Tibial nerve (tissue), 4 donors: ENCODE measurements at regions not wholly inside any gene's neighbourhood (a gene's known extent, or its start where the extent isn't known, plus 50 kb on each side); places are given as distances from the start of the nearest gene placed in this dataset.

ENCODE experiments used
- DNase-seq, 2 donors: peaks; one replicate each; pipeline ENCODE4 v3.0.0-alpha.2; 2019; ENCODE audit warnings: low spot score in 2 of 2
- H3K27ac ChIP-seq, 4 donors: fragments of 200-600 bp; sonication (generic) in 3 of 4; one replicate each; pipeline ENCODE4 v1.5.1; 2017 to 2019; ENCODE audit warnings: mild to moderate bottlenecking in 1 of 4
- H3K27me3 ChIP-seq, 2 donors: fragments of 200-600 bp; sonication (generic) in 1 of 2; one replicate each; pipeline versions ENCODE4 v1.5.1 to v1.6.0; 2017 to 2019
- H3K36me3 ChIP-seq, 3 donors: fragments of 200-600 bp; sonication (generic); one replicate each; pipeline ENCODE4 v1.5.1; 2018 to 2019
- H3K4me1 ChIP-seq, 4 donors: fragments of 200-600 bp; sonication (generic) in 3 of 4; one replicate each; pipeline ENCODE4 v1.5.1; 2017 to 2019
- H3K4me3 ChIP-seq, 4 donors: fragments of 200-600 bp; sonication (generic) in 3 of 4; one replicate each; pipeline ENCODE4 v1.5.1; 2017 to 2019; ENCODE audit warnings: mild to moderate bottlenecking in 1 of 4, moderate library complexity in 1 of 4
- H3K9me3 ChIP-seq, 4 donors: fragments of 200-600 bp; sonication (generic) in 3 of 4; one replicate each; pipeline ENCODE4 v1.5.1; 2017 to 2019
- EP300 ChIP-seq, 2 donors: sonication (generic); formaldehyde crosslinking; IDR thresholded peaks; one replicate each; pipeline ENCODE4 v1.6.1; 2017; ENCODE audit warnings: antibody characterized with exemption in 2 of 2, mild to moderate bottlenecking in 1 of 2
- POLR2A ChIP-seq, 2 donors: fragments of 450-650 bp; IDR thresholded peaks; one replicate each; pipeline ENCODE4 v1.6.1; 2017; ENCODE audit warnings: antibody characterized with exemption in 2 of 2, mild to moderate bottlenecking in 2 of 2, moderate library complexity in 2 of 2
- WGBS, 2 donors: methylation state at CpG; one replicate each; pipeline ENCODE4 v1.1.5; 2018; 5-methylcytosine and 5-hydroxymethylcytosine counted together
- TF ChIP-seq, protein P1 (sequence below), 5 experiments: fragments of 200-600 bp in 3 of 5; fragments of 450-650 bp in 2 of 5; sonication (generic) in 3 of 5; IDR thresholded peaks; one replicate each; pipeline ENCODE4 v1.5.1; 2016 to 2019; ENCODE audit warnings: antibody characterized with exemption in 5 of 5, mild to moderate bottlenecking in 3 of 5, moderate library complexity in 2 of 5

GRCh38 chr14:45492876-45493275 is 239.9 kb upstream of the MIS18BP1 start:
- Histone ChIP-seq H3K9me3 (peaks cover 0 to 3% (median 0%) of the 10 kb centered on the region in 4 donors), H3K27me3 (no peaks in the 10 kb centered on the region), H3K36me3 (no peaks in the 10 kb centered on the region), H3K4me3 (no peak overlapping the region), H3K27ac (no peak overlapping the region), H3K4me1 (no peaks in the 10 kb centered on the region)
- no peak for TF ChIP-seq EP300 (IDR thresholded peaks at IDR 0.05)
- TF ChIP-seq, protein P1, sequence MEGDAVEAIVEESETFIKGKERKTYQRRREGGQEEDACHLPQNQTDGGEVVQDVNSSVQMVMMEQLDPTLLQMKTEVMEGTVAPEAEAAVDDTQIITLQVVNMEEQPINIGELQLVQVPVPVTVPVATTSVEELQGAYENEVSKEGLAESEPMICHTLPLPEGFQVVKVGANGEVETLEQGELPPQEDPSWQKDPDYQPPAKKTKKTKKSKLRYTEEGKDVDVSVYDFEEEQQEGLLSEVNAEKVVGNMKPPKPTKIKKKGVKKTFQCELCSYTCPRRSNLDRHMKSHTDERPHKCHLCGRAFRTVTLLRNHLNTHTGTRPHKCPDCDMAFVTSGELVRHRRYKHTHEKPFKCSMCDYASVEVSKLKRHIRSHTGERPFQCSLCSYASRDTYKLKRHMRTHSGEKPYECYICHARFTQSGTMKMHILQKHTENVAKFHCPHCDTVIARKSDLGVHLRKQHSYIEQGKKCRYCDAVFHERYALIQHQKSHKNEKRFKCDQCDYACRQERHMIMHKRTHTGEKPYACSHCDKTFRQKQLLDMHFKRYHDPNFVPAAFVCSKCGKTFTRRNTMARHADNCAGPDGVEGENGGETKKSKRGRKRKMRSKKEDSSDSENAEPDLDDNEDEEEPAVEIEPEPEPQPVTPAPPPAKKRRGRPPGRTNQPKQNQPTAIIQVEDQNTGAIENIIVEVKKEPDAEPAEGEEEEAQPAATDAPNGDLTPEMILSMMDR (IDR thresholded peaks at IDR 0.05): no peak
- no peak for TF ChIP-seq POLR2A (IDR thresholded peaks at IDR 0.05)
- no peak for DNase-seq
- WGBS, 2 donors: 73 to 86% methylated on average over 4 of the region's 4 CpGs

- Histone ChIP-seq H3K27me3 (no peaks in the 10 kb centered on the region), H3K36me3 (no peaks in the 10 kb centered on the region), H3K9me3 (peaks cover 0 to 8% (median 0%) of the 10 kb centered on the region in 4 donors), H3K27ac (no peak overlapping the region), H3K4me3 (no peak overlapping the region), H3K4me1 (no peaks in the 10 kb centered on the region)
- TF ChIP-seq, protein P1 (IDR thresholded peaks at IDR 0.05): no peak
- TF ChIP-seq POLR2A (IDR thresholded peaks at IDR 0.05) (no peak), EP300 (IDR thresholded peaks at IDR 0.05) (no peak)
- DNase-seq: no peak
- 69 to 91% methylated on average over 3 of the region's 3 CpGs for WGBS, 2 donors
Measured at GRCh38 chr14:45491914-45492313, 238.9 kb upstream of the MIS18BP1 start.

- WGBS, 2 donors: 86 to 88% methylated on average over 1 of the region's 1 CpG
- Histone ChIP-seq H3K4me1 (no peaks in the 10 kb centered on the region), H3K36me3 (no peaks in the 10 kb centered on the region), H3K4me3 (no peak overlapping the region), H3K27ac (no peak overlapping the region), H3K27me3 (no peaks in the 10 kb centered on the region), H3K9me3 (peaks cover 0 to 38% (median 0%) of the 10 kb centered on the region in 4 donors)
- TF ChIP-seq POLR2A (IDR thresholded peaks at IDR 0.05): no peak
- TF ChIP-seq, protein P1 (IDR thresholded peaks at IDR 0.05): no peak
- no peak for TF ChIP-seq EP300 (IDR thresholded peaks at IDR 0.05)
- DNase-seq: no peak
Measured at GRCh38 chr14:45486599-45486998, 233.6 kb upstream of the MIS18BP1 start.

GRCh38 chr14:45467023-45467422 is 214.0 kb upstream of the MIS18BP1 start:
- 53 to 56% methylated on average over 1 of the region's 1 CpG for WGBS, 2 donors

DNA sequence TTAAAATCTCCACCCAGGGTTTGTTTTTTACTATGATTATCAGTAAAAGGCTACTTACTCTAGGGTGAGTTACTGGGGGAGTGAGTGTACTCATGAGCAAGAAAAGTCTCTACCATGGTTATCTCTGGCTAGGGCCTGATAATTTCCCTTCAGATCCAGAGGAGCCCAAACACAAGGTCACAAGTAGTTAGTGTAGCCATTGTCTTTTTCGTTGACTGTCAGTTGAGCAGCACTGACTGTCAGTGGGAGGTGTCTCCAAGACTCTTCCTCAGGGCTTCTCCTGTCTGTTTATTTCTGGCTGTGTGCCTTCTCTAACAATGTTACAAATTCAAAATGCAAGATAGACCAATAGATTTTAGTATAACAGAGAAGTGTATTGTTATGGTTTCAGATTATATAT is 181.2 kb upstream of the MIS18BP1 start:
- no peak for DNase-seq
- no peak overlapping the region for H3K27ac ChIP-seq
- peaks cover 0 to 3% (median 0%) of the 10 kb centered on the region in 4 donors for H3K9me3 ChIP-seq
- H3K36me3 ChIP-seq: no peaks in the 10 kb centered on the region
- no peak for TF ChIP-seq EP300 (IDR thresholded peaks at IDR 0.05)
- TF ChIP-seq POLR2A (IDR thresholded peaks at IDR 0.05): no peak
- TF ChIP-seq, protein P1 (IDR thresholded peaks at IDR 0.05): no peak
- no peaks in the 10 kb centered on the region for H3K4me1 ChIP-seq
- H3K4me3 ChIP-seq: no peak overlapping the region
- WGBS, 2 donors: 19 to 33% methylated on average over 1 of the region's 1 CpG
- H3K27me3 ChIP-seq: no peaks in the 10 kb centered on the region

More at GRCh38 chr14:45467023-45467422, 214.0 kb upstream of the MIS18BP1 start:
- DNase-seq: no peak
- H3K4me1 ChIP-seq: no peaks in the 10 kb centered on the region
- H3K9me3 ChIP-seq: no peaks in the 10 kb centered on the region
- no peaks in the 10 kb centered on the region for H3K36me3 ChIP-seq
- H3K27me3 ChIP-seq: no peaks in the 10 kb centered on the region
- H3K4me3 ChIP-seq: no peak overlapping the region
- TF ChIP-seq POLR2A (IDR thresholded peaks at IDR 0.05) (no peak), EP300 (IDR thresholded peaks at IDR 0.05) (no peak)
- TF ChIP-seq, protein P1 (IDR thresholded peaks at IDR 0.05): no peak
- H3K27ac ChIP-seq: no peak overlapping the region
